ENCODE measurements at regions not wholly inside any gene's neighbourhood (a gene's known extent, or its start where the extent isn't known, plus 50 kb on each side); places are given as distances from the start of the nearest gene placed in this dataset.

DNA sequence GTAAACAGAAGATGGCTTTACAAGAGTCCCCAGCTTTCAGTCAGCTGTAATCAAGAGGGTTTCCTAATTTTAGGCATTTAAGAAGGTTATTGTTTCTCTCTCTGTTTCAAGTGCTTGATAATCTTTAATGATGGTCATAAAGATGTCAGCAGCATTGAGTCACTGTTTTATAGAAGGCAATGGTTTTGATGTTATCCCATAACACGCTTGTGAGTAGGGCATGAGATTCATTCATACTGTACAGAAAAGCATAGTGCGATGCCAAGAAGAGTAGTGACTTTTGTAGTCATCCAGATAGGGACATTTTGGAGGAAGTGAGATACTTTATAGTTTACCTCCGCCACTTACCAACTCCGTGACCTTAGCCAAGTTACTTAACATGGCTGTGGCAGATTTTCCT lies 364.2 kb upstream of the SLC10A2 start:
- TF ChIP-seq POLR2A (IDR thresholded peaks at IDR 0.05; ENCODE audit: low read depth) = no peak
- no peak for TF ChIP-seq EP300 (IDR thresholded peaks at IDR 0.05)

Data from esophagus muscularis mucosa (tissue), 2 donors.